ENCODE measurements at regions not wholly inside any gene's neighbourhood (a gene's known extent, or its start where the extent isn't known, plus 50 kb on each side); places are given as distances from the start of the nearest gene placed in this dataset.
A peak's percentile ranks its signal among the peaks of the same experiment; 100 is the strongest.

DNA sequence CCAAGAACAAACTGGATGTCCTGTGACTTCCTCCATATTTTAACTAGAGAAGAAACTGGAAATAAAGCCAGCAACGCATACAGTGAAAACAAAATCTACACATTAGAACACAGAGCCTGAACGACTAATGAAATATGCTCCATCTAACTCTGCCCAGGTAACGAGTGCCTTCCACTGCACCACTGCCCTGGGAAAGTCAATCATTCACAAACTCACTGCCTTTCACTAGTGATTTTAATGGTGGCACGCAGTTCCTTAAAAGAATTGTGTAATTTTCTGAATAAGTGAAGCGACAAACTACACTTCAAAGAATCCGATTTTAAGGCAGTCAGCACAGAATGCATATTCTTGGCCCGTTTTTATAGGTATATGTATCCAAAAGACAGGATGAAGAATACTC, 416.0 kb downstream of the SHQ1 start:
- no peak for DNase-seq (ENCODE audit: low spot score)

DNA sequence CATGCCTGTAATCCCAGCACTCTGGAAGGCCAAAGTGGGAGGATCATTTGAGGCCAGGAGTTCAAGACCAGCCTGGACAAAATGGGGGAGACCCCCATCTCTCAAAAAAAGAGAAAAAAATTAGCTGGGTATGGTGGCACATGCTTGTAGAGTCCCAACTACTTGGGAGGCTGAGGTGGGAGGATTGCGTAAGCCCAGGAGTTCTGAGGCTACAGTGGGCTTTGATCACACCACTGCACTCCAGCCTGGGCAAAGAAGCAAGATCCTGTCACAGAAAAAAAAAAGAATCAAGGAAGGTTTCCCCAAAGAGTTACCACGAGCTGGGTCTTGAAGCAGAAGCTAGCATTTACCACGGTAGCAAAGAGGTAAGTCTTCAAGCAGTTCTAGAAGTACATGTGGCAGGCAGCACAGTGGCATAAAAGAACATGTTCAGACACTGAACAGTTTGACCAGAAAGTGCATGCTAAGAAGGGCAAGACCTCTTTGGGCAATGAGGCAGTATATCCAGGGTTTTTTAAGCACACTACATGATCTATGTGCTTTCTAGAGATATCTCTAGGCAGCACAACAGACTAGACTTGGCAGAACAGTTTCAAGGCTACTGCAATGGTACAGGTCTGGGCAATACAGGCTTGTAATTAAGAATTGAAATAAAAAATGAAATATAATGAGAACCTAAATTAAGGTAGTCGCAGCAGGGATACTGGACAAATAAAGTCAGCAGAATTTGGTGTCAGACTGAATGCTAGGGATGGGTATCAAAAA, 418.5 kb downstream of the SHQ1 start:
- no peak for DNase-seq (ENCODE audit: low spot score)

DNA sequence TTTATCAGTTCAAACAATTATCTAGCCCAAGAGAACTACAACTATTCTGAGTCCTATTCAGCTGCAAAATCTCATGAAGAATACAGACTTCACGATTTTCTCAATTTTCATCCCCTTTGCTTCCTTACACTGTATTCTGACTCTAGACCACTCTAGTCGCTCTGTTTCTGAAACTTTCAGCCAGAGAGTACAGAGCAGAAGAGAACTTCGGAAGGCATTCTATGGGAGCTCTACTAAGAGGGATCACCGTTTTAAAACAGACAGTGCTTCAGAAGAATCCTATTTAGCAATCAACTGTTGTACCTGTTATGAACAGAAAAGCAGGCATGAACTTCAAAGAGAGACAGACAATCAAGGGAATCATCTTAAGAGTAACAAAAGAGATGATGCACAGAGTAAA, 419.4 kb downstream of the SHQ1 start:
- DNase-seq (ENCODE audit: low spot score) = no peak

DNA sequence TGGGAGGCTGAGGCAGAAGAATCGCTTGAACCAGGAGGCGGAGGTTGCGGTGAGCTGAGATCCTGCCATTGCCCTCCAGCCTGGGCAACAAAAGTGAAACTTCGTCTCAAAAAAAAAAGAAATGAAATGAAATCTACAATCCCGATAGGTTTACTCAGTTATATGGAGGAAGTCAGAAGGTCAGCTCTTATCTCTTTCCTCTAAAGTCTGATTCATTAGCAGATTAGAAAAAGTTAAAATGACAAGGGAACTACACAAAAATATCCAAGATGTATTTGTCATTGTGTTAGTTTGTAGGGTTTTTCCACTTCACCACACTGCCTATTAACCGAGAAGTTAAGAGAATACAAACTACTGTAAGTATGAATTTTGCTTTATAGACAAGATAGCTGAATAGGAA, 420.6 kb downstream of the SHQ1 start:
- DNase-seq (ENCODE audit: low spot score) = no peak

DNA sequence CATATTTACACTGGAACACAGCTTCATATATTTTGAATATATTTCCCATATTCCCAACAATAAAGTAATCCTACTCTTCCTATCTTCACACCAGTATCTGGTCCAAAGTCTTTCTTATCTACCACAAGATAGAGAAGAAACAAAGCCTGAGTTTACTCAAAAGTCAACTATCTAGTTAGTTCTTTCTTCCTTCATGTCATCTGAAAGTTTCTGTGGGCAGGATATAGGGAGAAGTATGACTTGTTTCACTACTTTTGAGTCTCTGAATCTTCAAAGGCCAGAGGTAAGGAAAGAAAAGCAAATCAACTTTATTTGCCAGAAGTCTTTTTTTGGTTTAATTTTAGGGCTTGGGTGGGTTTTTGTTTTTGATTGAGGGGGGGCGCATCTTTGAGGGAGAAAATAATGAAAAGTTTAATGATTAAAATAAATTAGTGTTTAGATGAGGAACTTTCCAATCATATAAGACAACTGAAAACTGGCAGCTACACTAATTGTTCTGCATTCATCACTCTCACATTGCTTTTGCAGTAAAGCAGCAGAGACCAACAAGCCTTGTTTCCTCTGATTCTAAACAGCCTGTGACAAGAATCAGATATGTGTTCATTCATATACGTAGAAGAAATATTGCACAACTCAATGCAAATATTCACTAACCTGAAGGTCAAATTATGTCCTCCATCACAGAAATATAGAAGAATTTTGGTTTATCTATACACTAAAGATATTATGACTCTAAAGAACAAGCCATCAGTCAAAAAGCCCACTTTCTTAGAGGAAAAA, 421.4 kb downstream of the SHQ1 start:
- no peak for DNase-seq (ENCODE audit: low spot score)

DNA sequence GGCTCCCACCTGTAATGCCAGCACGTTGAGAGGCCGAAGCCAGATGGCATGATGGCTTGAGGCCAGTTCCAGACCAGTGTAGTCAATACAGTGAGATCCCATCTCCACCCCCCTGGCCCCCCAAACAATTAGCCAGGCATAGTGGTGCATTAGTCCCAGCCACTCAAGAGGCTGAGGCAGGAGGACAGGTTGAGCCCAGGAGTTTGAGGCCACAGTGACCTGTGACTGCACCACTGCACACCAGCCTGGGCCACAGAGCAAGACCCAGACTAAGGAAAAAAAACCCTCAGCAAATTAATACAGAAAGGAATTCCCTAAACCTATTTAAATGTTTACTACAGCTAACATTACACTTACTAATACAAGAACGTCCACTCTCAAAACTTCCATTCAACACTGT, 424.6 kb downstream of the SHQ1 start:
- DNase-seq (ENCODE audit: low spot score) = no peak

DNA sequence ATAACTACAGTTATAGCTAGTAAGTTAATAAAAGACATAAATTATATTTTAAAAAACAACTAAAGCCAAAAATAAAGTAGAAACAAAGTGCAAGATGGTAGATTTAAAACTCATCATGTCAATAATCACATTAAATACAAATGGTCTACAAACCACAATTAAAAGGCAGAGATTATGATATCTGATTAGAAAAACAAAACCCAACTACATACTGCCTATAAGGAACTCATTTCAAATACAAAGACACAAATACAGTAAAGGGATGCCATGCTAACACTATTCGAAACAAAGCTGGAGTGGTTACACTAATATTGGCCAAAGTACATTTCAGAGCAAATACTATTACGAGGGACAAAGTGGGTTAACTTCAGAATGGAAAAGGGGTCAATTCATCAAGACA, 426.5 kb downstream of the SHQ1 start:
- no peak for DNase-seq (ENCODE audit: low spot score)

DNA sequence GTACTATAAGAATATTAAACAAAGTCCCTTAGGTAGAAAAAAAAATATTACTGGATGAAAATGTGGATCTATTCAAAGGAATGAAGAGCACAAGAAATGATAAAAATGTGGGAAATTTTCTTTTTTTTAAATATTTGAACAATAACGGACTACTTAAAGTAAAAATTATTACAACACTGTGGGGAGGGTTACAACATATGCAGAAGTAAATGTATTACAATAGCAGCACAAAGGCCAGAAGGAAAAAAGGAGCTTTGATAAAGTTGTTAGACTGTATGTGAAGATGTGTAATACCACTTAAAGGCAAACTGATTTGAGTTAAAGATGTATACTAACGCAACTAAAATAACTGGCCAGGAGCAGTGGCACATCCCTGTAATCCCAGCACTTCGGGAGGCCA, 427.1 kb downstream of the SHQ1 start:
- no peak for DNase-seq (ENCODE audit: low spot score)

DNA sequence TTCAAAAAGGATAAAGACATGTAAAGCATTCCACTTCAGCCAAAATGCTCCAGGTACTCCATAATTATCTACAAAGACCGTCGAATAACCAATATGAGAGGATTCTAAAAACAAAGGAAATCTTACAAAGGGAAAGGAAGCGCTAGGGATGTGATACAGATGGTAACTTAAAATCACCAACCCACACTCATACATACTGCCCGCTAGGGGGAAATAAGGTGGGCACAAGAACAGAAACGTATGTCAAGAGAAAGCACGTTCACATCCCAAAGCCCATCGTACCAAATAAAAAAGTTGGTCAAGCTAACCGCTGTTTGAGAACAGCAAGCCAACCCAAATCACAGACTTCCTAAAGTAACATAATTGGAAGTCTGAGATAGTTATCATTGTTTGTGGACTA, 429.4 kb downstream of the SHQ1 start:
- DNase-seq (ENCODE audit: low spot score) = no peak

DNA sequence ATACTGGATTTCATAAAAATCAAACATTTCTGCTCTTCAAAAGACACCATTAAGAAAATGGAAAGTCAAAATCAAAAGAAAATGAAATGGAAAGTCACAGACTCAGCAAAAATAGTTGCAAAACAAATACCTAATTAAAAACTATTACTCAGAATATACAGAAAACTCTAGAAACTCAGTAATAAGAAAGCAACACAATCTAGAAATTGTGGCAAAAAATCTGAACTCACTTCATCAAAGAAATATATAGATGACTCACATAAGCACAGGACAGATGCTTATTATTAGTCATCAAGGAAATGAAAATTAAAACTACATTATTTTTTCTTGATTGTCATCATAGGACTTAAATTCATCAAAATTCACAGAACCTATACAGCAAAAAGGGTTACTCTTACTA, 430.0 kb downstream of the SHQ1 start:
- DNase-seq (ENCODE audit: low spot score) = no peak

DNA sequence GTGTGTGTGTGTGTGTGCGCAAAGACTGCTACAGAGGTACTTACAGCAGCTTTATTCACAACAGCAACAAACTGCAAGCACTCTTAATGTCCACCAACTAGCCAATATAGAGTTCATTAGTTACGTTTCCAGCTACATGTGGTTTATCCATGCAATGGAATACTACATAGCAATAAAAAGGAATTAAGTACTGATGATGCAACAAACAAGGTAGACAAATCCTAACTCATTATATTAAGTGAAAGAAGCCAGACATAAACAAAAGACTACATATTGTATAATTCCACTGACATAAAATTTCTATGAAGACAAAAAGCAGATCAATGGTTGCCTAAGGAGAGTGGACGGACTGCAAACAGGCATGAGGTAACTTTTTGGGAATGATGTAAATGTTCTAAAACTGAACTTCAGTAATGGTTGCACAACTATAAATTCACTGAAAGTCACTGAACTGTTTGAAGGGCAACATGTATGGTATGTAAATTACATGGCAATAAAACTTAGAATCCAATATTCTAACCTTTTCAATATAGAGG, 433.7 kb downstream of the SHQ1 start:
- DNase-seq (ENCODE audit: low spot score) = no peak

DNA sequence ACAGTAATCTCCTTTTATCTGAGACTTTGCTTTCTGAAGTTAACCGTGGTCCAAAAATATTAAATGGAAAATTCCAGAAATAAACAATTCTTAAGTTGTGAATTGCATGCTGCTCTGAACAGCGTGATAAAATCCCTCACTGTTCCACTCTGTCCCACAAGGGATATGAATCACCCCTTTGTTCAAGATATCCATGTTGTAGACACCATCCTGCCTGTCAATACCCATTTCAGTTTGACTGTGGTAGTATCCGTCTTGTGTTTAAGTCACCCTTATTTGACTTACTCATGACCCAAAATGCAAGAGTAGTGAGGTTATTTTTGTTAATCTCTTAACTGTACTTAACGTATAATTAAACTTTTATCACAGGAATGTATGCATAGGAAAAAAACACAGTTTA, 435.0 kb downstream of the SHQ1 start:
- peak; percentile 80 for DNase-seq (ENCODE audit: low spot score)

DNA sequence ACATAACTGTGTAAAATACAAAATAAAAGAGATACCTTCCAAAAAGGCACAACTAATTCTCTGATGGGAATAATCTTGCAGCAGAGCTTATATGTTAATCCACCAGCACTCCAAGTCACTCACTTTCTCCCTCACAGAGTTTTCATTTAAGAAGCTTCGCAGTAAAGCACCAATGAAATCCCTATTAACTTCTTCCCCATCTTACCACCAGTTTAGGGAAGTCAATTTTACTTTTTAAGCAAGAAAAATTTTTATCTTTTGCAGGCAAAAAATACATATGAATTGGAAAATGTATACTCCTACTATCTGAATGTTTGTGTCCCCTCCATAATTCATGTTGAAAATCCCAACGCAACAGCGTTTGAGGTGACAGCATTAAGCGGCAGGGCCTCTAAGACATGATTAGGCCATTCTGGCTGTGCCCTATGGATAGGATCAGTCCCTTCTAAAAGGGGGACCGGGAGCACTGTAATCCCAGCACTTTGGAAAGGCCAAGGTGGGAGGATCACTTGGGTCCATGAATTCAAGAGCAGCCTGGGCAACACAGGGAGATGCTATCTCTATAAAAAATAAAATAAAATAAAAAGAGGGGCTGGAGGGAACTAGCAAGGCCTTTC, 435.8 kb downstream of the SHQ1 start:
- DNase-seq (ENCODE audit: low spot score) = no peak

DNA sequence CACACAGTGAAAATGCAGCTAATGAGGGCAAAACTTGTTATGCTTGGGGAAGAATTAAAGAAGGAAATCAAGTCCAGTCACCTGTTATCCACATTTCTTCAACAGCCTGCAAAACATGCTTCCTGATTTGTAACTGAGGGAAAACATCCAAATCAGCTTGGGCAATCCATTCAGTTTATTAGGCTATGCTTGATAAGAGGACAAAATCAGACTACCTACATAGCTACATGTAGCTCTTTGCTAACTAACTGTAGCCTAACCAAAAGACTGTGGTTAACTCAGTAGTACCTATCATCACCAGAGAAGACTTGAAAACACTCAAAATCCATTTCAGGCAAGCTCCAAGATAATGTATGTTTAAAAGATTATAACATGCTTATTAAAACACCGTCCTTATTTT, 436.4 kb downstream of the SHQ1 start:
- no peak for DNase-seq (ENCODE audit: low spot score)

DNA sequence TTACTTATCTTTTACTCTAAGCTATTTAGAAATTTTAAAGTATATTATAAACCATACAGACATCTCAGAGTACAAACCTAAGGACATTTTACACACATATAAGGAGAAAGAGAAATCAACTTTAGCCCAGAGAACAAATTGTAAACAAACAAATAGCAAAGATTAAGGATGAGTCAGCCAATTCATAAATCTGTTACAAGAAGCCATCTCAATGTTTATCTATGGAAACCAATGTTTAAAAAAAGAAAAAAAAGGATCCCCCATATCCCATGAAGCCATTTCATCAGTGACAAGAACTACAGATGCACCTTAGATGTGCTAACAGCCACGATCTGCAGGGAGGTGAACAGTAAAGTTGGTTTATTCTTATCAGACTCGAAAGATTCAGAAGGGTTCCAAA, 437.1 kb downstream of the SHQ1 start:
- DNase-seq (ENCODE audit: low spot score) = no peak

DNA sequence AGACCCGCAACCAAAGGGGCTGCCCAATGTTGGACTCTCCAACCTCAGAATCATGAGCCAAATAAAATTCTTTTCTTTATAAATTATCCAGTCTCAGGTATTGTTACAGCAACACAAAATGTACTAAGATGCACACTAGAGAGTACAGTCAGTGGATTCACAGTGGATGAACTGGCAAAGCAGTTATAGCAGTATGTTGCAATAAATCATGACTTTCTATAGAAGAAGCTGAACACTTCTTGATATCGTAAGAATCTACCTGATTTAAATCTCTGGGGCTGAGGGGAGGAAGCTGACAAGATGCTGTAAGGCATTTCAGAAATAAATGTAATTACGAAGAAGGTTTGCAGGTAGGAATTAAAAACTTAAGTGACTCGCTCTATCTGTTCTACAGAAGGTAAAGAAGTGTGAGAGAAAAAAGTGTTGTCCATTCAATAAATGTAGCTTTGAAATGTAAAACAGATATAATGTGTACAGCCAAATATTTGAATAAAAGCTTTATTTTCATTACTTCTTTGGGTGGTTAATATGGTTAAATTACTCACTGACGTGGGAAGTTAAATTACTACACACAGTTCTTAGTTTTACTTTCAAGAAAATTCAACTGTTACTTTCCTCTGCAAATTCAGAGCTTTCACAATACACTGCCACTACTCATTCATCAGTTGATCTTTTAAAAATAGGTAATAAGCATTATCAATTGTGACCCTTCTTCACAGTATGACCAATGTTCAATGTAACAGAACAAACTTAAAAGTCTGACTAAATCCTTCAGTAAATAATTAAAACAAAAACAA, 439.1 kb downstream of the SHQ1 start:
- DNase-seq (ENCODE audit: low spot score) = no peak

DNA sequence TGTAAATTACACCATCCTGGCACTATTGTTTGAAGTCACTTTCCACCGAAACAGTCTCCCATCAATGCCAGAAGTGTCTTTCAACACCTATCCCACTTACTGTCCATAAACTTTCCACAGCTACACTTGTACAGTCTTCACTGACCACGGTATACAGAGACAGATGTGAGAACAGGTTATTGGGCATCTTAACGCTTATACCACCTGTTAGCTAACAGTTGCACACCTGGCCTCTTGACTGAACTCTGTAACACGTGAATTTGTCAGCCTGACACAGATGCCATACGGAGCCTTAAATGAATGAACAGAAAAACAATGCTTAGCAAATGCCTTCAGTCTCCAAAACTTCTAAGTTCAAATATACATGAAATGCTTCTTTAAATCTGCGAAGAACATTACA, 440.5 kb downstream of the SHQ1 start:
- DNase-seq (ENCODE audit: low spot score) = no peak

DNA sequence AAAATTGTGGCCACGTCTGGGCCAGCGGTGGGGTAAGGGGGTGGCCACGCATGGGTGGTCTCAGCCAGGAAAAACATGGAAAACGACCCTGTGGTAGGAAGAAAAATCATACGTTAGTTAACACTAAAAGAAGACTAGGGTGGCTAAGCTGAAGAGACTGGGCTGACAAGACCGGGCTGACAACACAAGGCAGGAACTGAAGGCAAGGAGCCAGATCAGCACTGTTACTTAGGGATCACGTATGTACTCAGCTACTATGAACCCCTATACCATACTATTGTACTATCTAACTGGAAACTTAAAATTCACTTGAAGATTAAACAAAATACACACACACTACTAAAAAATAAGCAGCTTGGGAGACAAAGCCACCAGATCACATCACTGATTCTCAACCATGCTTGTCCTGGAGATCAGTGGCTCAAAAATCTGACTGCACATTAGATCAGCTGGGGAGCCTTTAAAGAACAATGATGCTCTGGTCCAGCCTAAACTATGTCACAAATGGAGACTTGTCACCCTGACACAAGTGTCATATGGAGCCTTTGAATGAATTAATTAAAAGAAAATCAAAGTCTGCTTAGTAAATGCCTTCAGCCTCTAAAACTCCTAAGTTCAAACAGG, 442.2 kb downstream of the SHQ1 start:
- DNase-seq (ENCODE audit: low spot score) = no peak

DNA sequence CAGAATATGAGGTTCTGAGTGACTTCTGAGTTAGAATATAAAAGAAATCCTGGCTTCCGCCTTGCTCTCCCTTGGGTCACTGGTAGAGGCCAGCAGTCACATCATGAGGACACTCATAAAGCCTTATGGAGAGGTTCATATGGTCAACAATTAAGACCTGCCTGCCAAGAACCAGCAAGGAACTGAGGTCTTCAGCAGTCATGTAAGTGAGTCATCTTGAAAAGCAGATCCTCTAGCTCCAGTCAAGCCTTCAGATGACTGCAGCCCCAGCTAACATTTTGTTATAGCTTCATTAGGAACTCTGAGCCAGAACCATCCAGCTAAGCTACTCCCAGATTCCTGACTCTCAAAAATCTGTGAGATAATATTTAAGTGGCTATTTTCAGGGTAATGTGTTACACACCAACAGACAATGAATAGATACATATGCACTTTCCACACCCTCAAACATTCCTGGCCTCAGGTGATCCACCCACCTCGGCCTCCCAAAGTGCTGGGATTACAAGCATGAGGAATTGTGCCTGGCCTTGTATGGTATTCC, 447.2 kb downstream of the SHQ1 start:
- DNase-seq (ENCODE audit: low spot score) = no peak

DNA sequence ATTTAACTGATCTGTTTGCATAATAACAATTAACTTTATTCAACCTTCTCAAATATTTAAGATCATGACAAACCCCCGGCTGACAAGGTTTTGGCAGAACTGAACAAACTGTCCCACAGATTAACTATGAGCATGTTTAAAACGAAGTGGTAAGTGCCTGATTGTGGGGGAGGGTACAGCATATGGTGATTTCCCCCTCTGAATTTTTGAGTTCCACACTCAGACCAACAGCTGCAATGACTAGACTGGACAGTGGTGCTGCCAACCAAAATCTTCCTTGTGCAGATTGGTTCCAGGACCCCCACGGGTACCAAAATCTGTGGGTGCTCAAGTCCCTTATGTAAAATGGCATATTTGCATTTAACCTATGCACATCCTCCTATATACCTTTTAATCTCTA, 449.5 kb downstream of the SHQ1 start:
- DNase-seq (ENCODE audit: low spot score) = no peak

DNA sequence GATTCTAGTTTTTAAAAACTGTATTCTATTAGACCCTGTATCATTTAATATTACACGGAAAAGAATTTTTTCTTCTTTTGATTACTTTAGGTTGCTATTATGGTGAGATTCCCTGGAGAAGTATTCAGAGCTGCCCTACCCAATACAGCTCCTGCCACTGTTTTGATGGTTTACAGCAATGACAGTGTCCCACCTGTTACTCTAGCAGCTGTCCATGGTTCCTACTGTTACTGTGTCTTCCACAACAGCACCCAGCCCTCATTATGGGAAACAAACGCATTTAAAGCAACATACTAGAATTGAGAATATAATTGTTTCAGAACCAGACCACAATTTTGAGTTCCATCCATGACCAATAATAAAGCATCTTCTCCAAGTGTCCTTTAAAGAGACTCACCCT, 450.7 kb downstream of the SHQ1 start:
- no peak for DNase-seq (ENCODE audit: low spot score)

DNA sequence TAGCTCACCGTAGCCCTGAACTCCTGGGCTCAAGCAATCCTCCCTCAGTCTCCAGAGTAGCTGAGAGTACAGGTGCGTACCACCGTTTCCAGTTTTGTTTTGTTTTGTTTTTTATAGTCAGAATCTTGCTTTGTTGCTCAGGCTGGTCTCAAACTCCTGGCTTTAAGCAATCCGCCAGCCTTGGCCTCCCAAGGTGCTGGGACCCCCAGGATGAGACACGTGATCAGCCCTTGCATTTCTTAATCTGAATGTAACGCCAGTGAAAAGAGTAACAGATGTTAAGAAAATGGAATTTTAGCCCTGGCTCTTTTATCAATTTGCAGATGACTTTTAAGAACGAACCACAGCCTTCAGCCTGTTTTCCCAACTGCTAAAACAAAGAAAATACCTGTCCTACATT, 451.3 kb downstream of the SHQ1 start:
- DNase-seq (ENCODE audit: low spot score) = no peak
